PC-9 (cell line): ENCODE measurements at regions not wholly inside any gene's neighbourhood (a gene's known extent, or its start where the extent isn't known, plus 50 kb on each side); places are given as distances from the start of the nearest gene placed in this dataset.

Source experiments
- CTCF ChIP-seq: fragments of 200-600 bp; sonication (generic); conservative IDR thresholded peaks from 2 replicates; pipeline ENCODE4 v1.6.1; 2017; ENCODE audit warnings: mixed run types, antibody characterized with exemption, mild to moderate bottlenecking, moderate library complexity
- EZH2 ChIP-seq: fragments of 200-600 bp; sonication (generic); IDR thresholded peaks from 2 replicates; pipeline ENCODE4 v1.8.0; 2017; ENCODE audit warnings: antibody characterized with exemption, low read depth

DNA sequence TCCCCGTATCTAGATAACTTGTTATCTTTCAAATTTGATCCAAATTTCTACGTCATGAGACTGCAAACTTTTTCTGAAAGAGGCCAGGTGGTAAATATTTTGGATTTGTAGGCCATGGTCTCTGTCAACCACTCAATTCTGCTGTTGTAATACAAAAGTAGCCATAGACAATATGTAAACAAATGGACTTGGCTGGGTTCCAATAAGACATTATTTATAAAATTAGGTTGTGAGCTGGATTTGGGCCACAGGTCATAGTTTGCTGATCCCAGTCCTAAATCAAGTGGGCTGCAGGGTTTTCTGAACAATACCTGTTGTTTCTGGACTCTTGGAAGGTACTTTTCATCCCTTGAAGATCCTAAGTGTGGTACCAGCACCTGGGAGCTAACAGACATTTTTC lies 1178.0 kb downstream of the SORCS1 start:
- TF ChIP-seq CTCF (no peak), EZH2 (no peak)
